ENCODE measurements at regions not wholly inside any gene's neighbourhood (a gene's known extent, or its start where the extent isn't known, plus 50 kb on each side); places are given as distances from the start of the nearest gene placed in this dataset.

- Mint-ChIP-seq H3K27me3 (no peaks in the 10 kb centered on the region), H3K4me3 (no peak overlapping the region), H3K36me3 (ENCODE audit: low read depth) (no peaks in the 10 kb centered on the region), H3K4me1 (no peaks in the 10 kb centered on the region), H3K9me3 (peaks cover 4% of the 10 kb centered on the region), H3K27ac (no peak overlapping the region)
- CTCF ChIA-PET, result interaction anchor here (0.7 kb wide), 1 partner anchor 176 kb away, joined by 3 read pairs; no protein-coding TSS in a partner anchor
- POLR2A ChIA-PET, result no interaction called here
- DNase-seq, result no peak
Observed at GRCh38 chr6:170029416-170030283, 261.2 kb downstream of the DLL1 start.

- peaks cover 4% of the 10 kb centered on the region for H3K9me3 Mint-ChIP-seq
- no peak overlapping the region for H3K27ac Mint-ChIP-seq
- H3K36me3 Mint-ChIP-seq (ENCODE audit: low read depth), result no peaks in the 10 kb centered on the region
- CTCF ChIA-PET, result no interaction called here
- POLR2A ChIA-PET, result no interaction called here
- H3K4me3 Mint-ChIP-seq, result no peak overlapping the region
- no peak for DNase-seq
- H3K4me1 Mint-ChIP-seq, result no peaks in the 10 kb centered on the region
- H3K27me3 Mint-ChIP-seq, result no peaks in the 10 kb centered on the region
Observed at GRCh38 chr6:170028629-170029345, 262.1 kb downstream of the DLL1 start.

GRCh38 chr6:170027647-170028043 is 263.2 kb downstream of the DLL1 start:
- H3K27me3 Mint-ChIP-seq, result no peaks in the 10 kb centered on the region

GRCh38 chr6:170026751-170027646 is 263.9 kb downstream of the DLL1 start:
- Mint-ChIP-seq H3K4me3 (no peak overlapping the region), H3K36me3 (ENCODE audit: low read depth) (no peaks in the 10 kb centered on the region), H3K27ac (no peak overlapping the region), H3K27me3 (peaks cover 4% of the 10 kb centered on the region), H3K9me3 (no peaks in the 10 kb centered on the region), H3K4me1 (no peaks in the 10 kb centered on the region)
- ChIA-PET CTCF (no interaction called here), POLR2A (no interaction called here)
- no peak for DNase-seq

More at GRCh38 chr6:170027647-170028043, 263.2 kb downstream of the DLL1 start:
- DNase-seq, result no peak
- no peaks in the 10 kb centered on the region for H3K4me1 Mint-ChIP-seq
- POLR2A ChIA-PET, result no interaction called here
- CTCF ChIA-PET, result no interaction called here
- H3K9me3 Mint-ChIP-seq, result no peaks in the 10 kb centered on the region
- no peak overlapping the region for H3K4me3 Mint-ChIP-seq
- H3K27ac Mint-ChIP-seq, result peak overlapping the region; percentile 14
- H3K36me3 Mint-ChIP-seq (ENCODE audit: low read depth), result no peaks in the 10 kb centered on the region

GRCh38 chr6:170025935-170026750 is 264.7 kb downstream of the DLL1 start:
- Mint-ChIP-seq H3K4me3 (no peak overlapping the region), H3K4me1 (no peaks in the 10 kb centered on the region), H3K36me3 (ENCODE audit: low read depth) (no peaks in the 10 kb centered on the region), H3K27me3 (peaks cover 8% of the 10 kb centered on the region), H3K27ac (no peak overlapping the region), H3K9me3 (no peaks in the 10 kb centered on the region)
- POLR2A ChIA-PET, result no interaction called here
- CTCF ChIA-PET, result no interaction called here
- DNase-seq, result no peak

GRCh38 chr6:170025341-170025911 is 265.5 kb downstream of the DLL1 start:
- Mint-ChIP-seq H3K27me3 (peaks cover 8% of the 10 kb centered on the region), H3K4me1 (no peaks in the 10 kb centered on the region), H3K36me3 (ENCODE audit: low read depth) (no peaks in the 10 kb centered on the region), H3K4me3 (no peak overlapping the region), H3K27ac (no peak overlapping the region), H3K9me3 (no peaks in the 10 kb centered on the region)
- no peak for DNase-seq
- CTCF ChIA-PET, result no interaction called here
- POLR2A ChIA-PET, result no interaction called here

GRCh38 chr6:170024940-170025339 is 265.9 kb downstream of the DLL1 start:
- Mint-ChIP-seq H3K27ac (no peak overlapping the region), H3K4me3 (no peak overlapping the region), H3K4me1 (no peaks in the 10 kb centered on the region), H3K9me3 (no peaks in the 10 kb centered on the region), H3K36me3 (ENCODE audit: low read depth) (no peaks in the 10 kb centered on the region), H3K27me3 (peaks cover 8% of the 10 kb centered on the region)
- POLR2A ChIA-PET, result no interaction called here
- no peak for DNase-seq
- CTCF ChIA-PET, result no interaction called here

- Mint-ChIP-seq H3K4me1 (no peaks in the 10 kb centered on the region), H3K36me3 (ENCODE audit: low read depth) (no peaks in the 10 kb centered on the region), H3K4me3 (no peak overlapping the region), H3K27ac (no peak overlapping the region), H3K27me3 (peaks cover 11% of the 10 kb centered on the region), H3K9me3 (no peaks in the 10 kb centered on the region)
- POLR2A ChIA-PET, result no interaction called here
- DNase-seq, result no peak
- CTCF ChIA-PET, result interaction anchor here (1.3 kb wide), 1 partner anchor 16 kb away, joined by 4 read pairs; no protein-coding TSS in a partner anchor
Observed at GRCh38 chr6:170023620-170024521, 267.0 kb downstream of the DLL1 start.

GRCh38 chr6:170022827-170023619 is 267.9 kb downstream of the DLL1 start:
- Mint-ChIP-seq H3K36me3 (ENCODE audit: low read depth) (no peaks in the 10 kb centered on the region), H3K4me1 (no peaks in the 10 kb centered on the region), H3K27me3 (peaks cover 11% of the 10 kb centered on the region), H3K4me3 (no peak overlapping the region), H3K27ac (no peak overlapping the region), H3K9me3 (no peaks in the 10 kb centered on the region)
- CTCF ChIA-PET, result interaction anchor here (1.3 kb wide), 1 partner anchor 15 kb away, joined by 4 read pairs; no protein-coding TSS in a partner anchor
- POLR2A ChIA-PET, result no interaction called here
- no peak for DNase-seq

- POLR2A ChIA-PET, result interaction anchor here (0.6 kb wide), 1 partner anchor 517 kb away, joined by 3 read pairs; no protein-coding TSS in a partner anchor
- Mint-ChIP-seq H3K9me3 (no peaks in the 10 kb centered on the region), H3K4me3 (no peak overlapping the region), H3K36me3 (ENCODE audit: low read depth) (no peaks in the 10 kb centered on the region), H3K27me3 (peaks cover 14% of the 10 kb centered on the region), H3K27ac (no peak overlapping the region), H3K4me1 (no peaks in the 10 kb centered on the region)
- no peak for DNase-seq
- CTCF ChIA-PET, result interaction anchor here (1.3 kb wide), 1 partner anchor 14 kb away, joined by 4 read pairs; no protein-coding TSS in a partner anchor
Observed at GRCh38 chr6:170022291-170022722, 268.6 kb downstream of the DLL1 start.

All from activated CD4-positive, alpha-beta T cell treated with anti-CD3 and anti-CD28 coated beads, Interleukin-2, amount 10 ng/mL, durations not matched to agents 7 days and 5 days (primary cell).